ENCODE measurements at regions not wholly inside any gene's neighbourhood (a gene's known extent, or its start where the extent isn't known, plus 50 kb on each side); places are given as distances from the start of the nearest gene placed in this dataset.

GRCh38 chrX:45748369-45748774 is 547.7 kb upstream of the DIPK2B start:
- Histone ChIP-seq H3K27ac (peak overlapping the region; percentile 66 to 80 (median 79)), H3K4me3 (replicated peaks in 1 of 3) (no peak overlapping the region), H3K4me1 (peaks cover 31 to 40% of the 10 kb centered on the region in 2 donors), H3K9me3 (no peaks in the 10 kb centered on the region), H3K27me3 (no peaks in the 10 kb centered on the region), H3K36me3 (peaks cover 0 to 8% of the 10 kb centered on the region in 2 donors)
- DNase-seq: no peak
- 67 to 89% methylated on average over 1 of the region's 1 CpG for WGBS, 2 donors
- TF ChIP-seq, protein P1, sequence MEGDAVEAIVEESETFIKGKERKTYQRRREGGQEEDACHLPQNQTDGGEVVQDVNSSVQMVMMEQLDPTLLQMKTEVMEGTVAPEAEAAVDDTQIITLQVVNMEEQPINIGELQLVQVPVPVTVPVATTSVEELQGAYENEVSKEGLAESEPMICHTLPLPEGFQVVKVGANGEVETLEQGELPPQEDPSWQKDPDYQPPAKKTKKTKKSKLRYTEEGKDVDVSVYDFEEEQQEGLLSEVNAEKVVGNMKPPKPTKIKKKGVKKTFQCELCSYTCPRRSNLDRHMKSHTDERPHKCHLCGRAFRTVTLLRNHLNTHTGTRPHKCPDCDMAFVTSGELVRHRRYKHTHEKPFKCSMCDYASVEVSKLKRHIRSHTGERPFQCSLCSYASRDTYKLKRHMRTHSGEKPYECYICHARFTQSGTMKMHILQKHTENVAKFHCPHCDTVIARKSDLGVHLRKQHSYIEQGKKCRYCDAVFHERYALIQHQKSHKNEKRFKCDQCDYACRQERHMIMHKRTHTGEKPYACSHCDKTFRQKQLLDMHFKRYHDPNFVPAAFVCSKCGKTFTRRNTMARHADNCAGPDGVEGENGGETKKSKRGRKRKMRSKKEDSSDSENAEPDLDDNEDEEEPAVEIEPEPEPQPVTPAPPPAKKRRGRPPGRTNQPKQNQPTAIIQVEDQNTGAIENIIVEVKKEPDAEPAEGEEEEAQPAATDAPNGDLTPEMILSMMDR (IDR thresholded peaks at IDR 0.05): no peak
- no peak for TF ChIP-seq POLR2A (IDR thresholded peaks at IDR 0.05)
- intact Hi-C loops (cut with DNase I): no loop called here

- Histone ChIP-seq H3K4me3 (replicated peaks in 1 of 3) (no peak overlapping the region), H3K36me3 (peaks cover 0 to 8% of the 10 kb centered on the region in 2 donors), H3K27me3 (no peaks in the 10 kb centered on the region), H3K27ac (peak overlapping the region; percentile 66 to 80 (median 79)), H3K9me3 (no peaks in the 10 kb centered on the region), H3K4me1 (peaks cover 31 to 35% of the 10 kb centered on the region in 2 donors)
- DNase-seq: peak; percentile 35 to 46
- 39 to 46% methylated on average over 4 of the region's 4 CpGs for WGBS, 2 donors
- intact Hi-C loops (cut with DNase I): no loop called here
- TF ChIP-seq, protein P1 (IDR thresholded peaks at IDR 0.05): no peak
- TF ChIP-seq POLR2A (IDR thresholded peaks at IDR 0.05): no peak
These were observed 547.2 kb upstream of the DIPK2B start for GRCh38 chrX:45747905-45748304.

GRCh38 chrX:45745479-45745878 is 544.8 kb upstream of the DIPK2B start:
- intact Hi-C loops (cut with DNase I): no loop called here
- DNase-seq: no peak

DNA sequence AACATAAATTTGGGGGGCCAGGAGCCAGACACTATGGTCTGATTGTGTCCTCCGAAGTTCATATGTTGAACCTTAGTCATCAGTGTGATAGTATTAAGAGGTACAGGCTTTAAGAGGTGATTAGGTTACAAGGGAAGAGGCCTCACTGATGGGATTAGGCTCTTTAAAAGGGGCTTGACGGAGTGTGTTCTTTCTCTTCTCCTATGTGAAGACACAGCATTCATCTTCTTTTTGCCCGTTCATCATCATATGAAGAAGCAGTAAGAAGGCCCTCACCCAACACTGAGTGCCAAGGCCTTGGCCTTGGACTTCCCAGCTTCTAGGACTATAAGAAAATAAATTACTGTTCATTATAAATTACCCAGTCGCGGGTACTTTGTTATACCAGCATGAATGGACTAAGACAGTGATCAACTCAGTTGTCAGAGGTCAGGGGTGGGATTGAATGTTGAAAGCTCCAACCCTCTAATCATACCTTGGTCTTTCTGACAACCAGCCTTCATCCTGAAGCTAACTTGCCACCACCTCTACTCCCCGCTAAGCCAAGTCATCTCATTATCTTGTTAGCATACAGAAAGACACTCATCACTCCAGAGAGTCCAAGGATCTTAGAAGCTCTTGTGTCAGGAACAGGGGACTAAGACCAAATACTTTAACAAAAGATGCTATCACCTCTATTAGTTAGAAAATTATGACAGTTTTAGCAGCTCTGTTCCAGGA is 543.4 kb upstream of the DIPK2B start:
- Histone ChIP-seq H3K4me1 (peaks cover 9 to 13% of the 10 kb centered on the region in 2 donors), H3K27me3 (no peaks in the 10 kb centered on the region), H3K9me3 (no peaks in the 10 kb centered on the region), H3K27ac (no peak overlapping the region), H3K36me3 (peaks cover 0 to 8% of the 10 kb centered on the region in 2 donors), H3K4me3 (replicated peaks in 1 of 3) (no peak overlapping the region)
- intact Hi-C loops (cut with DNase I): no loop called here
- TF ChIP-seq, protein P1 (IDR thresholded peaks at IDR 0.05): no peak
- TF ChIP-seq POLR2A (IDR thresholded peaks at IDR 0.05): no peak
- DNase-seq: no peak
- 94 to 96% methylated on average over 6 of the region's 6 CpGs for WGBS, 2 donors

More at GRCh38 chrX:45745479-45745878, 544.8 kb upstream of the DIPK2B start:
- H3K27me3 ChIP-seq: no peaks in the 10 kb centered on the region
- H3K36me3 ChIP-seq: peaks cover 0 to 8% of the 10 kb centered on the region in 2 donors
- no peaks in the 10 kb centered on the region for H3K9me3 ChIP-seq
- H3K4me1 ChIP-seq: peaks cover 15 to 19% of the 10 kb centered on the region in 2 donors
- no peak overlapping the region for H3K27ac ChIP-seq
- H3K4me3 ChIP-seq (replicated peaks in 1 of 3): no peak overlapping the region
- no peak for TF ChIP-seq POLR2A (IDR thresholded peaks at IDR 0.05)
- TF ChIP-seq, protein P1 (IDR thresholded peaks at IDR 0.05): no peak

GRCh38 chrX:45743081-45743533 is 542.4 kb upstream of the DIPK2B start:
- 96% methylated on average over 3 to 5 of the region's 5 CpGs for WGBS, 2 donors
- H3K36me3 ChIP-seq: peaks cover 0 to 8% of the 10 kb centered on the region in 2 donors
- no peak overlapping the region for H3K27ac ChIP-seq
- DNase-seq: no peak
- TF ChIP-seq POLR2A (IDR thresholded peaks at IDR 0.05): no peak
- intact Hi-C loops (cut with DNase I): no loop called here
- no peak overlapping the region for H3K4me3 ChIP-seq (replicated peaks in 1 of 3)
- H3K4me1 ChIP-seq: peaks cover 0 to 9% of the 10 kb centered on the region in 2 donors
- no peaks in the 10 kb centered on the region for H3K9me3 ChIP-seq
- H3K27me3 ChIP-seq: no peaks in the 10 kb centered on the region

Measured in thyroid gland (tissue), 4 donors.